Spleen (tissue), 7 donors: ENCODE measurements at regions not wholly inside any gene's neighbourhood (a gene's known extent, or its start where the extent isn't known, plus 50 kb on each side); places are given as distances from the start of the nearest gene placed in this dataset.

Source experiments
- POLR2A ChIP-seq, 3 donors: fragments of 450-650 bp; IDR thresholded peaks; one replicate each; pipeline ENCODE4 v1.5.1; 2017; ENCODE audit warnings: antibody characterized with exemption in 3 of 3, mild to moderate bottlenecking in 1 of 3
- TF ChIP-seq, protein P1 (sequence below), 11 experiments: fragments of 200-600 bp in 7 of 11; fragments of 450-650 bp in 4 of 11; sonication (generic) in 4 of 11; IDR thresholded peaks in 8 of 11; conservative IDR thresholded peaks in 3 of 11; 1 replicate in 7 of 11; 2 replicates in 4 of 11; pipeline versions ENCODE4 v1.4.0 to v1.8.0; 2016 to 2021; ENCODE audit warnings: antibody characterized with exemption in 11 of 11, inconsistent platforms in 4 of 11, mild to moderate bottlenecking in 1 of 11
- donor health status: DM: no; HTN: no; CAD: no; lungs with moderate emphysema.
- donor health status: DM: no; HTN: no; CAD: no.
- donor health status: DM: no; HTN: no; CAD: no.

DNA sequence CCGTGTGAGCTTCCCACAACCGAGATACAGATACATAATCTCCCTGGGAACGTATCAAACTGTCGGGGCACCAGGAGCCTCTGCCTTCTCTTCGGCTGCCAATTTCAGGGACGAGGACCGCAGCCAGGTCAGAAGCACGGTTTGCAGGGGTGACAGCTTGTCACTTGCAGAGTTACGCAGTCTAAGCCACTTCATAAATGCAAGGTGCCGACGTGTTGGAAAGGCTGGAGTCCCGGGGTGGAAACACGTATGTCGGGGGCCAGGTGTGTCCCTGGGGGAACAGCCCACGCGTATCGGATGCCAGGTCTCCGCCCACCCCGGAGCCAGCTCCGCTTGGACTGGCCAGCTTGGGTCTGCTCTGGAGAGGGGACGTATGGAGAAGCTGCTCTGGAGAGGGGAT is 76.3 kb upstream of the SHOX start:
- TF ChIP-seq, protein P1, sequence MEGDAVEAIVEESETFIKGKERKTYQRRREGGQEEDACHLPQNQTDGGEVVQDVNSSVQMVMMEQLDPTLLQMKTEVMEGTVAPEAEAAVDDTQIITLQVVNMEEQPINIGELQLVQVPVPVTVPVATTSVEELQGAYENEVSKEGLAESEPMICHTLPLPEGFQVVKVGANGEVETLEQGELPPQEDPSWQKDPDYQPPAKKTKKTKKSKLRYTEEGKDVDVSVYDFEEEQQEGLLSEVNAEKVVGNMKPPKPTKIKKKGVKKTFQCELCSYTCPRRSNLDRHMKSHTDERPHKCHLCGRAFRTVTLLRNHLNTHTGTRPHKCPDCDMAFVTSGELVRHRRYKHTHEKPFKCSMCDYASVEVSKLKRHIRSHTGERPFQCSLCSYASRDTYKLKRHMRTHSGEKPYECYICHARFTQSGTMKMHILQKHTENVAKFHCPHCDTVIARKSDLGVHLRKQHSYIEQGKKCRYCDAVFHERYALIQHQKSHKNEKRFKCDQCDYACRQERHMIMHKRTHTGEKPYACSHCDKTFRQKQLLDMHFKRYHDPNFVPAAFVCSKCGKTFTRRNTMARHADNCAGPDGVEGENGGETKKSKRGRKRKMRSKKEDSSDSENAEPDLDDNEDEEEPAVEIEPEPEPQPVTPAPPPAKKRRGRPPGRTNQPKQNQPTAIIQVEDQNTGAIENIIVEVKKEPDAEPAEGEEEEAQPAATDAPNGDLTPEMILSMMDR (IDR thresholded peaks at IDR 0.05 in 8 of 11, conservative IDR thresholded peaks at IDR 0.05 in 3 of 11), result no peak
- TF ChIP-seq POLR2A (IDR thresholded peaks at IDR 0.05), result no peak
